Muscle of leg (tissue), 3 donors: ENCODE measurements at regions not wholly inside any gene's neighbourhood (a gene's known extent, or its start where the extent isn't known, plus 50 kb on each side); places are given as distances from the start of the nearest gene placed in this dataset.

Experiments used
- DNase-seq: peaks from one replicate; pipeline ENCODE4 v3.0.0; 2013
- H3K27ac ChIP-seq: one replicate; pipeline ENCODE4 v1.5.1; 2013; ENCODE audit warnings: mild to moderate bottlenecking, low read length, control low read depth
- H3K27me3 ChIP-seq: one replicate; pipeline ENCODE4 v1.6.1; 2013; ENCODE audit warnings: low read length; ENCODE audit not compliant: control insufficient read depth, insufficient read depth
- H3K36me3 ChIP-seq: one replicate; pipeline ENCODE4 v1.6.1; 2013; ENCODE audit warnings: low read length; ENCODE audit not compliant: control insufficient read depth, insufficient read depth
- H3K4me1 ChIP-seq: one replicate; pipeline ENCODE4 v1.6.1; 2013; ENCODE audit warnings: low read length; ENCODE audit not compliant: control insufficient read depth, insufficient read depth
- H3K4me3 ChIP-seq: one replicate; pipeline ENCODE4 v1.5.1; 2013; ENCODE audit warnings: low read length, control low read depth
- H3K9me3 ChIP-seq: replicated peaks from 2 replicates; pipeline ENCODE4 v1.6.1; 2013; ENCODE audit warnings: low read depth, low read length; ENCODE audit not compliant: control insufficient read depth
- WGBS: methylation state at CpG from one replicate; pipeline ENCODE4 v1.1.5; 2013; ENCODE audit warnings: missing lambda C conversion rate; ENCODE audit not compliant: insufficient coverage; 5-methylcytosine and 5-hydroxymethylcytosine counted together

DNA sequence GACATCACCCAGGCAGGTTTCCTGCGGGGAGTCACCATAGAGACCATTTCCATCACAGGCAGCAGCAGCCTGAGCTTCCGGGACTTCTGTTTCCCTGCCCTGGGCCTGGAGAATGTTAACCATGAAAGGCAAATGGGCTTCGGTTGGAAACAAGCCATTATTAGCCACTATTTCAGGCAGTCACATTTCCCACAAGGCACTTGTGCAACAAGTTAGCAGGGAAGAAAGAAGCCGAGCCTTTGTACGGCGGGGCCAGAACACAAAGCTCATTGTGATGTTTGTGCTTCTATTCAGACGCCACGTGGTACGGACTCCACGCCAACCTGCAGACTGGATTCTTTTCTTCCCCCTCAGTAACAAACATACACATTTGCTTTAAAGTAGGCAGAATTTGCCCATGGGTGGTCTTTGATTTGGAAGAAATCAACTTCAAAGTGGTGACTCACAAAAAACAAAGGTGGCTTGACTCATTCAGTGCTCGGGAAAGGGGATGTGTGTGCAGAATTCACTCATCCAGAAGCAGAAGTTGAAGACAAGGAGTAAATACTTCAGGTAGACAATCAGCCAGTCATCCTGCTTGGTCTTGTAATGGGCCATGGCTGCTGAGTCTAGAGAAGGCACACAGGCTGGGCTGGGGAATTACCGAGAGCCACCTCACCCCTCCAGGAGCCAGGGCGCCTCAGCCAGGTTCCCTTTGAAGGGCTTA lies 154.2 kb upstream of the PRMT8 start:
- H3K36me3 ChIP-seq: no peaks in the 10 kb centered on the region
- peak; percentile 34 for DNase-seq
- WGBS: 51% methylated on average over 7 of the region's 13 CpGs
- peaks cover 7% of the 10 kb centered on the region for H3K4me1 ChIP-seq
- no peaks in the 10 kb centered on the region for H3K9me3 ChIP-seq
- H3K27me3 ChIP-seq: peaks cover 7% of the 10 kb centered on the region
- peak overlapping the region; percentile 20 for H3K27ac ChIP-seq
- H3K4me3 ChIP-seq: no peak overlapping the region

DNA sequence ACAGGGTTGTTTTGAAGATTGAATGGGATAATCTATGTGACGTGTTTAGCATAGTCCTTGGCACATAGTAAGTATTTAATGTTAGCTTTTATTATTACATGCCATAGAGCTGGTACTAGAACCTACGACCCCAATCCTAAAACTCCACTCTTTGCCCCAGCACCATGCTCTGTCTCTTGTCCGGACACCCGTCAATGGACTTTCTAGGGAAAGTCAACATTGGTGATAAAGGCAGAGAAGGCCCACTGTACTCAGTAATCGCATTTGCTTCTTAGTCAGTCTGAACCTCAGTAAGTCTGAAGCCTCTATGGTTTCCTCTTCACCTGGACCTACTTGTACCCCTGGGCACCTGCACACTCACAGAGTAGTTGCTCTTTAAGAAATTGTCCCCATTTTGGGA lies 153.1 kb upstream of the PRMT8 start:
- Histone ChIP-seq H3K4me3 (no peak overlapping the region), H3K27ac (no peak overlapping the region), H3K36me3 (no peaks in the 10 kb centered on the region), H3K27me3 (peaks cover 11% of the 10 kb centered on the region), H3K4me1 (peaks cover 14% of the 10 kb centered on the region), H3K9me3 (no peaks in the 10 kb centered on the region)
- 88% methylated on average over 1 of the region's 5 CpGs for WGBS
- no peak for DNase-seq

DNA sequence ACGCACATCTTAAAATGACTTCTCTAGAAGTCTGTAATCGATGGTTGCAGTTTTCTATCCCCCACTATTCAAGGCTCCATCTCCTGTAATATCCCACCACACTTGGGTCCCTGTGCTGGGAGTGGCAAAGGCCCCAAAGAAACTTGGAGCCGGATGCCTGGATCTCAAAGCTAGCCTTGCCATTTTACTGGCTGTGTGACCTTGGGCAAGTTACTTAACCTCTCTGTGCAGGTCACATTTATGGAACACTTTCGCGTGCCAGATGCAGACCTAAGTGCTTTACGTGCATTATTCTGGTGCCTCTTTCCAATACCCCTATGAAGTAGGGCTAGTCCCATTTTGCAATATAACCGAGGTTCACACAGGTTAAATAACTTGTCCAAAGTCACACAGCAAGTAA lies 151.8 kb upstream of the PRMT8 start:
- Histone ChIP-seq H3K27me3 (peaks cover 11% of the 10 kb centered on the region), H3K9me3 (no peaks in the 10 kb centered on the region), H3K4me3 (no peak overlapping the region), H3K4me1 (peaks cover 10% of the 10 kb centered on the region), H3K36me3 (no peaks in the 10 kb centered on the region), H3K27ac (no peak overlapping the region)
- 88% methylated on average over 5 of the region's 7 CpGs for WGBS
- DNase-seq: no peak

DNA sequence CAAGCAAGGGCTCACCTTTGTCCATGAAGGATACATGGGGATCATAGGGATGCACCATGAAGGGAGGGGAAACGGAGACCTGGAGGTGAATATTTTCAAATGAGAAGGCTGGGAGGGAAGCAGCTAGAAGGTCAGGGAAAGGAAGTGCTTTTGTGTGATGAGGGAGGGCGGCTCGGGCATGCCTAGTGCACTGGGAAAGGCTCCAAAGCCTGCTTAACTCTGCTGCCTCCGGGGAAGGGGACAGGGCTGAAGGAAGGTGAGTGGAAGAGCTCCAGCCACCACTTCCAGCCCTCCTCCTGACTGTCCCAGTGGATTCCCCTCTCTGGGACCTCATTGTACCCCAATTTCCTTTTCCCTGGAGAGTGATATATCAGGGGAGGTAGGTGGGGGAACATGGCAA lies 149.4 kb upstream of the PRMT8 start:
- no peaks in the 10 kb centered on the region for H3K9me3 ChIP-seq
- no peak overlapping the region for H3K27ac ChIP-seq
- H3K4me3 ChIP-seq: no peak overlapping the region
- no peaks in the 10 kb centered on the region for H3K36me3 ChIP-seq
- H3K27me3 ChIP-seq: peaks cover 11% of the 10 kb centered on the region
- peaks cover 10% of the 10 kb centered on the region for H3K4me1 ChIP-seq
- DNase-seq: no peak
- WGBS: 15% methylated on average over 3 of the region's 4 CpGs

DNA sequence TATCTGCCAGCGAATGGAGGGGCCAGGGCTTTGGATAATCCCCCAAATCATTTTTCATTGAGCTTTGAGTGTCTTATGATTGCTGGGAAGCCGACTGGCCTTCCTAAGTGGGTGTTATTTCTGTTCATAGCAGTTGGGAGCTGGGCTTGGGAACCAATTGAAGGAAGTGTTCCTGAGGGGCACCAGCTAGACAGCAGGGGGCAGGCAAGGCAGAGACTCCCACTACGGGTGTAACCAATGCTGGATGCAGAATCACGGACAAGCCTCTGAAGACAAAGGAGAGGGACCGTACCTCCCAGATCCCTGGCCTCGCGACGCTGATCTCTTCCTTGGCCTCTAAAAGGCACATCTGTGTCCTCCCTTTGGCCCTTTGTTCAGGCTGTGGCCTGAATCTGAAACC lies 149.0 kb upstream of the PRMT8 start:
- DNase-seq: peak; percentile 70
- 6% methylated on average over 7 of the region's 8 CpGs for WGBS

DNA sequence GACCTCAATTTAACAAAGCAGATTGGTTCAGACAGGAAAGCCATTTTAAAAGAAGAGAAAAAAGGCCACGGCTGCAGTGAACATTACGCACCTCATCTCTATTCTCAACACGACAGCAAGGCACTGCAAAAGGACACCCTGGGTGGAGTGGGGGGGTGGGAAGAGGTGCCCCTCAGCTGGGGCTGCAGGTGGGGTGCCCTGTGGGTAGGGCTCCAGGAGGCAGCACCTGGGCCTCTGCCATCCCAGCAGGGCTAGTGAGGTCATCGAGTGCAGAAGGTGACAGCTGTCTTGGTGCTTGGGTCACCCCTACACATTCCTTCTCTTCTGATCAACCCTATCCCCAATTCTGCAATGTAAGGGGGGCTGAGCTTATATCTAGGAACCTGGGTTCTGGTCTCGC lies 142.9 kb upstream of the PRMT8 start:
- Histone ChIP-seq H3K27ac (no peak overlapping the region), H3K4me1 (peaks cover 3% of the 10 kb centered on the region), H3K4me3 (no peak overlapping the region), H3K36me3 (no peaks in the 10 kb centered on the region), H3K27me3 (peaks cover 5% of the 10 kb centered on the region), H3K9me3 (no peaks in the 10 kb centered on the region)
- 100% methylated on average over 1 of the region's 5 CpGs for WGBS
- no peak for DNase-seq

More for the DNA sequence above, 149.0 kb upstream of the PRMT8 start:
- Histone ChIP-seq H3K27me3 (peaks cover 11% of the 10 kb centered on the region), H3K27ac (no peak overlapping the region), H3K9me3 (no peaks in the 10 kb centered on the region), H3K4me3 (no peak overlapping the region), H3K4me1 (peaks cover 10% of the 10 kb centered on the region), H3K36me3 (no peaks in the 10 kb centered on the region)

DNA sequence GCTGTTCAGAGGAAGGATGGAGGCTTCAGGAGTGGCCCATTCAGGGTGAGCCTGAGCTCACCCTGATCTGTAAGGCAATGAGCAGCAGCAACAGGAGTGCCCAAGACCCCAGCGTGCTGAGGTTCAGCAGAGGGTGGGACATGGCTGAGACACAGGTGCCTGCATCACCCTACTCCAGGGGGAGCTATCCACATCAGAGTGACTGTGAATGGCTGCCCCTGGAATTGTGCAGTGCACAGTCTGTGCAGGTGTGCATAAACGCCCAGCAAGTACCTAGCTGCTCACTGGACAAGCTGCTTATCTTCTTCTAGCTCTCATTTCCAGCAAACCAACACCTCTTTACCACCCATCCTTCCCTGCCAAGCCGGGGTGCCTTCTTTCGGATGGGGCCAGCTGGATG lies 140.6 kb upstream of the PRMT8 start:
- WGBS: 90% methylated on average over 2 of the region's 4 CpGs

DNA sequence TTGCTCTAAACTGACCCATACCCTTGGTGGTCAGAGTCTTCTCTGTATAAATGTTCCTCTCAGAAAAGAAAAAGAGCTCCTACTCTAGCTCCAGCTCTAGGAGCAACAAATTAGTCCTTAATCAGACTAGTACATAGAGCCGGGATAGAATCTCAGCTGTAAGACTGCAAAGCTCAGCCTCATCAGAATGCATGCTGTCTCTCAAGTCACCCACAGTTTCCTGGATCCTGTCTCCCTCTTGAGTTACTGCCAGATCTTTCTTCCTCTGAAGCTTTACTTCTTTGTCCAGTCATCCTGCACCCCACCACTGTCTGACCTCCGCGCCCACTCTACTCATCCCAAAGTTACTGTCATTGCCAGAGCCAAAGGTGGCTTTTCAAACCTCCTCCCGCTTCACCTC lies 139.3 kb upstream of the PRMT8 start:
- no peaks in the 10 kb centered on the region for H3K36me3 ChIP-seq
- H3K27me3 ChIP-seq: peaks cover 12% of the 10 kb centered on the region
- no peak for DNase-seq
- no peak overlapping the region for H3K4me3 ChIP-seq
- peaks cover 8% of the 10 kb centered on the region for H3K4me1 ChIP-seq
- no peaks in the 10 kb centered on the region for H3K9me3 ChIP-seq
- WGBS: 92% methylated on average over 3 of the region's 4 CpGs
- no peak overlapping the region for H3K27ac ChIP-seq

More for the DNA sequence above, 140.6 kb upstream of the PRMT8 start:
- no peak for DNase-seq
- Histone ChIP-seq H3K27ac (no peak overlapping the region), H3K9me3 (no peaks in the 10 kb centered on the region), H3K4me1 (peaks cover 8% of the 10 kb centered on the region), H3K4me3 (no peak overlapping the region), H3K27me3 (peaks cover 12% of the 10 kb centered on the region), H3K36me3 (no peaks in the 10 kb centered on the region)

DNA sequence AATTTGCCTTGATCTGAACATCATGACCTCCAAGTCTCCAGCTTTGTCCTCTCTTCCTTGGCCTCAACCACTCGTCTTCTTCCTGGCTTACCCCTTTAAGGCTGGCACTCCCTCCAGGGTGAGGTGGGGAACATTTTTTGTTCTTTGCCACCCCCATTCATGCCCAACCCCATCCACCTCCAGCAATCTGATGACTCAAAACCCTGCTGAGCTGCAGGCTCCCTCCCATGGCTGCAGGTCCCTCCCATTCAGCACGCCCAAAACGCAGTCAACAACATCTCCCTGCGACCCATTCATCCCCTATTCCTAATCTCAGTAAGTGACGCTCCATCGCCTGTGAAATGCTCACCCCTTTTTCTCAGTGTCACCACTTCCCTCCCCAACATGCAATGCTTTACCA lies 138.8 kb upstream of the PRMT8 start:
- no peak for DNase-seq
- Histone ChIP-seq H3K27me3 (peaks cover 12% of the 10 kb centered on the region), H3K4me1 (peaks cover 8% of the 10 kb centered on the region), H3K36me3 (no peaks in the 10 kb centered on the region), H3K4me3 (no peak overlapping the region), H3K9me3 (no peaks in the 10 kb centered on the region), H3K27ac (no peak overlapping the region)
- WGBS: 84% methylated on average over 5 of the region's 6 CpGs

DNA sequence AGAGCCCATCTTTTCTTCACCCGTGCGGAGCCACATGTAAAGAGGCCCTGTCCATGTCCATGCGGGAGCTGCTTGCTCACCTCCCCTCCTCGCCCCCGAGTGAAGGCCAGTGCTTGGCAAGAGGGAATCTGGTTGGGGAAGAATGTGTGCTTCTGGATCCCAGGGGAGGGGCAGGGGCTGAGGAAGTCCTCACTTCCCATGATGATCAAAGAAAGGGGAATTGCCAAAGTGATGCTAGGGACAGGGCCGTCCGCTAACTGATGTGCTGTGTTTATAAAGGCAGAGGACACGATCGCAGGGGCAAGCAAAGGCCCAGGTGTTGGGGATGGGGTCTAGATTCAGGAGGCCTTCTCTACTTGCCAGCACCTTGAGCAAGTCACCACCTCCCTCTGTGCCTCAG lies 137.4 kb upstream of the PRMT8 start:
- H3K27ac ChIP-seq: no peak overlapping the region
- peaks cover 8% of the 10 kb centered on the region for H3K4me1 ChIP-seq
- no peaks in the 10 kb centered on the region for H3K36me3 ChIP-seq
- H3K27me3 ChIP-seq: peaks cover 12% of the 10 kb centered on the region
- 73% methylated on average over 2 of the region's 9 CpGs for WGBS
- H3K9me3 ChIP-seq: no peaks in the 10 kb centered on the region
- no peak for DNase-seq
- H3K4me3 ChIP-seq: no peak overlapping the region

DNA sequence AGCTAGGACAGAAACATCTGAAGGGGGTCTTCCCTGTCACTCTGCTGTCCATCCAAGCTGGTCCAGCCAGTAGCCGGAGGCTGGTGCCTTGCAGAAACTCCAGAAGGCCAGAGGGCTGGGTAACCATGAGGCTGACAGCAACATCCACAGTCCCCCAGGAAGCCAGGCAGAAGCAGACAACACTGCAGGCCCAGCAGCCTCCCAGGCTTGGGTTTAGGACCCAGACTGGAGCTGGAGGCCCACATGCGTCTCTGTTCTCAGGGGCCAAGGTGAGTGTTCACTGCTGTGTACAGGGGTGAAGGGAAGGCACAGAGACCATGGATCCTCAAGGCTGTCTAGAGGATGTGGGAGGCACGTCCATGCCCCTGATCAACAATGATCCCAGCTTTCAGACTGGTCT lies 136.4 kb upstream of the PRMT8 start:
- Histone ChIP-seq H3K27me3 (peaks cover 12% of the 10 kb centered on the region), H3K4me1 (peaks cover 8% of the 10 kb centered on the region), H3K4me3 (no peak overlapping the region), H3K27ac (no peak overlapping the region), H3K36me3 (no peaks in the 10 kb centered on the region), H3K9me3 (no peaks in the 10 kb centered on the region)
- DNase-seq: no peak
- WGBS: 92% methylated on average over 2 of the region's 3 CpGs
